ENCODE measurements at regions not wholly inside any gene's neighbourhood (a gene's known extent, or its start where the extent isn't known, plus 50 kb on each side); places are given as distances from the start of the nearest gene placed in this dataset.

DNA sequence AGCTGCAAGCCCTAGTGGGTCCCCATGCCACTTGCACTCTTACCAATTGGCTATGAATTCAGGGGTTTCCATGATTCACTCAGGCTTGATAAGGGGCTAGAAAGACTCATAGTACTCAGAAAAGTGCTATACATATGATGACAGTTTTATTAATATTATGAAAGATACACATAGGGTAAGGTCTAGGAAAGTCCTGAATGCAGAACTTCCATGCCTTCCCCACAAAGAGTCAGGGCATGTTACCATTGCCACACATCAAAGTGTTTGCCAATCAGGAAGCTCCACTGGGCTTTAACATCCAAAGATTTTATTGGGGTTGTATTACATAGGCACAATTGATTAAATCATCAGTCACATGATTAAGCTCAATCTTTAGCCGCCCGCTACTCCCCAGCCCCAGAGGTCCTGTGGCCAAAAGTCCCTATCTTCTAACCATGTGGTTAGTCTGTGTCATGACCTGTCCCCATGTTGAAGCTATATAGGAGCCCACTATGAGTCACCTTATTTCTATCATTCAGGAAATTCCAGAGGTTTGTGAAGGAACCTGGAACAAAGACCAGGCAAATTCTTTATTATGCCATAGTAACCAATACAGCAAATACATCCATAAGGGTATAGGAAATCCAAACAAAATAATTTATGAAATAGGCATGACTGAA lies 635.6 kb downstream of the STPG2 start:
- Histone ChIP-seq H3K4me3 (ENCODE audit: low read depth, low read length) (no peak overlapping the region), H3K36me3 (no peaks in the 10 kb centered on the region), H3K9me3 (ENCODE audit: severe bottlenecking) (no peaks in the 10 kb centered on the region), H3K27ac (no peak overlapping the region), H3K27me3 (ENCODE audit: insufficient read depth, low read depth, severe bottlenecking) (no peaks in the 10 kb centered on the region)
- DNase-seq, result no peak
- no peak for TF ChIP-seq CTCF (IDR thresholded peaks at IDR 0.05; ENCODE audit: low read depth, low read length)

All from WERI-Rb-1 (cell line).